GM18868 (cell line): ENCODE measurements at regions not wholly inside any gene's neighbourhood (a gene's known extent, or its start where the extent isn't known, plus 50 kb on each side); places are given as distances from the start of the nearest gene placed in this dataset.

Experiments
- ATAC-seq: cut with Tn5 transposase; IDR thresholded peaks from one replicate; pipeline ENCODE4 v1.9.1; 2021; ENCODE audit warnings: mild to moderate bottlenecking, moderate library complexity; ENCODE audit not compliant: unreplicated experiment

GRCh38 chr4:178470996-178471784, 1029.0 kb upstream of the AGA start:
- ATAC-seq = no peak

GRCh38 chr4:178471994-178472393, 1029.8 kb upstream of the AGA start:
- ATAC-seq = no peak

DNA sequence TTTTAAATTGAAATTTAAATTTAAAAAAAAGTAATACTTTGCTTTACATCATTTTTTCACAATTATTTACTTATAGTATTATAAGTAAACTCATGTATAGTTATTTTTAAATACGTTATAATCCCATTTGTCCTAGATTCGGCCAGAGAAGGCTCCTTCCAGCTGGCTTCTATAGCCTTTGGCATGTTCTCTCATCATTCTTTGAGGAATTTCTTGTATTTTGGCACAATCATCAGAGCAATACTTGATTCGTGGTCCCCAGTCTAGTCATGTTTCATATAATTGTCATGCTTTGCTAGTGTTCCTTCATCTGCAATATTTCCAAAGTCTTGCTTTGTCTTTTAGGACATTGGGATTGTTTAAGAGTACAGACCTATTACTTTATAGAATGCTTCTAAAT, 1037.9 kb upstream of the AGA start:
- no peak for ATAC-seq

DNA sequence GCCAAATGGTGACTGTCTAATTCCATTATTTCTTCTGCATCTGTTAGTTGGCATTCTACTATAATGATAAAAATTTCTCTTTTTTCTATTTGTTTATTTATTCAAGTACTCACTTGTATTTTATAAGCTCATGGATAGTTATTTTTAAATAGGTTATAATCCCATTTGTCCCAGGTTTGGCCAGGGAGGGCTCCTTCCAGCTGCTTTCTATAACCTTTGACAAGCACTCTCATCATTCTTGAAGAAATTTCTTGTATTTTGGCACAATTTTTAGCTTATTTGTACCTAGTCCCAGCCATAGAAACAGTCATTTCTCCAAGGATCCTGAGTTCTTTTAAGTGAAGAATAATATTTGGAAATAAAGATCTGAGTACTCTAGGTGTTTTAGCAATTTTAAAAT, 1038.6 kb upstream of the AGA start:
- no peak for ATAC-seq

GRCh38 chr4:178481564-178481963, 1039.3 kb upstream of the AGA start:
- no peak for ATAC-seq

- ATAC-seq = no peak
Measured at GRCh38 chr4:178523038-178523437, 1080.8 kb upstream of the AGA start.

GRCh38 chr4:178535939-178536579, 1093.8 kb upstream of the AGA start:
- ATAC-seq = no peak

DNA sequence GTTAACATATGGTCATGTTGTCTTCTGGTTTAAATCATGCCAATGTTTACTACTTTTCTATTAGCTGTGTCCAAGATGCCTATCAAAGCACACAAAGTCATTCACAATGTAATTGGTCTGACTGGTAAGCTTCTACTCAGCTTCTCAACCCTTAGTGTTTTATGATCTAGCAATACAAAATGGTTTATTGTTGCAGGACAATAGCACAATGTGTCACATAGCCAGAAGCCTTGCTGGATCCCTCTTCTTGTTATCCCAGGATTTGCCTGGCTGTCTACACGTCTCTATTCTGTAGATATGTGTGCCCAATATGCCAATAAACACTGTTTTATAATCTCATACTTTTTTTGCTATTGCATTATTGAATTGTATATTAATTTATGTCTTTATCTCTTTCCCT, 1111.0 kb upstream of the AGA start:
- no peak for ATAC-seq

GRCh38 chr4:178554352-178554751, 1112.1 kb upstream of the AGA start:
- no peak for ATAC-seq

DNA sequence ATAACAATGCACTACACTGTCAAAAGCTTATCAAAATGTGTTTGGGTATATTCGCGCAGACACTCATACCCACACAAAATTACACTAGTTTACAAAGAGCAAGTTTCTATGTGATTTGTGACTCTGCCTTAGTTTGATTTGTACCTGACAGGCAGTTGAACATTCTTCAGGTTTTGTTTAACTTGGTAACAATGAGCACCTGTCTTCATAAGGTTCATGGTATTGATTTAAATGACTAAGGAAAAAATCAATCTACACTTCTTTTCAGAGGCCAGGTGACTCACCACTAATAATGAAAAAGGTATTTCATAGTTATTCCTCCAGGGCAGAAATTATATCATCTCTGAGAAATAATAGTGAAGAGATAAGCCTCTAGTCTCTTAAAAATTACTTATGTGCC, 1114.6 kb upstream of the AGA start:
- no peak for ATAC-seq

DNA sequence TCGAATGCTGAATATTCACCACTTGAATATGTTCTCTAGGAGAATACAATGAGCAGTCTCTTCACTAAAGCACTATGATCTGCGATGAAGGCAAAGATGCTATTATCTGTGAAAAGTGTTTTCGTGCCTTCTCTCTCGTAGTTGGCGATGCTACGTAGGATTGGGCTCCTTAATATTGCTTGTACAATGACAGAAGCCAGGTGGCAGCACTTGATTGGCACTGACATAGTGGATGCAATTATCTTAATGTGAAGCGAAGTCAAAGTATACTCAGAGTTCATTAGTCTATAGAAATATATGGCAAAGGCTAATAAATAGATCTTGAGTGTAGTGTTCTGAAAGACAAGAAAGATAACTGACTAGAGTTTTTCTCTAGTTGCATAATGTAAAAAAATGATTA, 1135.7 kb upstream of the AGA start:
- peak; percentile 47 for ATAC-seq

DNA sequence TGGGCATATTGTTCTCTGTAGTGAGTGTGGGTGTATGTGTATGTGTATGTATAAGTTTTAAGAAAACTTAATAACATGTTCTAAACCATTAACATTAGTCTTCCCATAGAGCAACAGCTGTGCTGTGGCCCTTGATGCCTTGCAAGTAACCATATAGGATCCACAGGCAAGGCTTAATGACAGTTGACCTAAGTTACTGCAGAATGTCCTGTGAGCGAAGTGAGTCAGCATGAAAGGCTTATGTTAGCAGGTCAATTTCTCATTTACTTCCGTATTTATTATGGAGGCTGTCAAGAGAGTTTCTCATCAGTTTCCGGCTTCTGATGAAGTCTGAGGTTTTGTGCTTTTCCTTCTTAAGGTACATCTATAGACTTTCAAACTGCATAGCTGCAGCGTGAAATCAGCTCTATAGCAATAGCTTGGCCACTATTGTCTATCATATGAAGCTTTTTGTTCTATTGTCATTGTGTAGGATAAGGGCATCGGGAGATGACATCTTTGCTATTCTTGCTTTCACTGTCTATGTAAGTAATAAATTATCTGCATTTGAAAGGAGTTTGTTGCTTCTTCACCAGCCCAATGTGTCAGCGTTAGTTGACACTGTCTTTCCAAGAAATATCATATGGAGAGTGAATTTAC, 1153.4 kb upstream of the AGA start:
- no peak for ATAC-seq

- no peak for ATAC-seq
Measured at GRCh38 chr4:178598672-178599071, 1156.4 kb upstream of the AGA start.

DNA sequence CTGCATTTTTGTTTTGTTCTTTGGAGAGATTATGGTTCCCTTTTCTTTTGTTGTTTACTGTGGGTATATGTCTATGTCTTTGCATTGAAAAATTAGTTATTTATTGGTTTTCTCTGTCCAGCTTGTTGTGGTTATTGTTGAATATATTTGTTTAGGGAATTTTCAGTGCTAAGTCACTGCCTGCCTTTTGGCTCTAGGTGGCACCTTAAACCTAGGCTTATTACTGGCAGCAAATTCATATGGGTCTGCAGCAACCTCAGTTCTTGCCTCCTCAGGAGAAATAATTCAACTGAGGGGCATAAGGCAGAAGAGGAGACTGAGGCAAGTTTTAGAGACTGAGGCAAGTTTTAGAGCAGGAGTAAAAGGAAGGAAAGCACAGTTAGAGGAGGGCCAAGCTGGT, 1157.3 kb upstream of the AGA start:
- ATAC-seq = no peak

GRCh38 chr4:178602833-178603232, 1160.6 kb upstream of the AGA start:
- no peak for ATAC-seq

GRCh38 chr4:178611062-178611461, 1168.8 kb upstream of the AGA start:
- ATAC-seq = no peak

DNA sequence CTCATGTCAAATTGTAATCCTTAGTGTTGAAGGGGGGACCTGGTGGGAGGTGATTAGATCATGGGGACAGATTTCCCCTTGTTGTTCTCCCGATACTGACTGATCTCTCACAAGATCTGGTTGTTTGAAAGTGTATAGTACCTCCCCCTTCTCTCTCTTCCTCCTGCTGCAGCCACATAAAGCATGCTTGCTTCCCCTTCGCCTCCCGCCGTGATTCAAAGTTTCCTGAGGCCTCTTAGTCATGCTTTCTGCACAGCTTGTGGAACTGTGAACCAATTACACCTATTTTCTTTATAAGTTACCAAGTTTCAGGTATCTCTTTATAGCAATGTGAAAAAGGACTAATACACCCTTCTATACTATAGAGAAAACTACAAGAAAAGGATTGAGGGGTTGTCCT, 1170.5 kb upstream of the AGA start:
- ATAC-seq = no peak

DNA sequence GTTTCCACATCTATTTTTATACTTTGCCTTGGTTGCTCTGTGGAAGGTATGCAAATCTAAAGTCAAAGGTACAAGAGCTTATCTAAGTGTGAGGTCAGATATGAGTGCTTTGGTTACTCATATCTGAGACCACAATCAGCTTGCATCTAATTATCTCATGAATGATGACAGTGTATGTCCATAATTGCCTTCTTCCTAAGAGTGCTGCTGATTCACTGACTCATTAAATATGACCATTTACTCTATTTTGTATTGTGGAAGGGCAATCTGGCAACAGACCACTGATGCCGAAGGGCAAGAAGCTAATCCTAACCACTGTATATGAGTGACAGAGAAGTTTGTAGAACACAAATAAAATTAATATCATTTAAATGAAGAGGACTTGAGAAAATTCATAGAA, 1190.2 kb upstream of the AGA start:
- no peak for ATAC-seq

DNA sequence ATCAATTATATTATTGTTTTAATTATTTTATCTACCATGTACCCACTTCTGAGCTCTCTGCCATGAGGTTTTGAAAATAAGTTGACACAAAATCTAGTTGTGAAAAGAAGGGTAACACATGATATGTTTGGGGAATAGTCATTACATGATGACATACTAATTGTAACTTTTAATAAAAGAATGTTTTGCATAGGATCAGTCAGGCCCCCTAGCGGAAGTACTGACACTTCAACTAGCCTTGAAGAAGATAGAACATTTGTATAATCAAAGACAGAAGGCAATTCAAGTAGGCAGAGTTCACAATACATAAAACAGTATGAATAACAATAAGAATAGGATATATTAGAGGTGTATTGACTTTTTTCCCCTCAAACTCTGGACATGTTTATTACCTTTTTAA, 1191.0 kb upstream of the AGA start:
- no peak for ATAC-seq

DNA sequence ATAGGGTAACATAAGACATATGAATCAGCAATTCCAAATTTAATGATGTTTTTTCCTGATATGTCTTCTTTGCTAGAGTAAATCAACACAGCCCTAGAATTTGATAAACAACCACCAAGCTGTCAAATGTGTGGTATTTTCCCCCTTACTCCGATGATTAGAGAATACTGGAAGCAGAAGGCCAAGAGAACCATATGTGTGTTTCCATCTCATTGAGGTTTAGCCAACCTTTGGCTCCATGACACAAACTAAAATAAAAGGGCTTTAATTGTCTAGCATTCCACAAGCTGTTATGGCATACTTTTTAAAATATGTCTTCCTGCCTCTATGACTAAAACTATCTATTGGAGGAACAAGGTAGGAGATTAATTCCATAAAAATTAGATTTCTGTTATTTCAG, 1222.4 kb upstream of the AGA start:
- ATAC-seq = no peak

GRCh38 chr4:178665916-178666315, 1223.7 kb upstream of the AGA start:
- ATAC-seq = no peak

DNA sequence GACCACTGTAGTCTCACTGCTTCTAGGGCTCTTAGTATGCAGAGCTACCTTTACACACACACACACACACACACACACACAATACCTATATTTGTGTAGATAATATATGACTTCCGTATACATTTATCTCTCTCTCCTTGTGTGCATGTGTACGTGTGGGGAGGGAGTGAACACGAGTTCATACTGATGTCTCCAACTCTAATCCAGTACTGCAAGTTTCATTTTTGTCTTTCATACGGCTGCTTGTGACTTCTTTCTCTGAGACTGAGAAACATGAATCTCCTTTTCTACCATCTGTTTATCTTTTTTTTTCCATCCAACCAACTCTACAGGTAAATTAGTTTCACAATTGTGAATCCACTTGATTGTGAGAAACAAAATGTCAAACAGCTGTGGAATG, 1229.5 kb upstream of the AGA start:
- no peak for ATAC-seq
